Peyer's patch (tissue), 4 donors: ENCODE measurements at regions not wholly inside any gene's neighbourhood (a gene's known extent, or its start where the extent isn't known, plus 50 kb on each side); places are given as distances from the start of the nearest gene placed in this dataset.

Source experiments
- CTCF ChIP-seq, 6 experiments: fragments of 450-650 bp in 4 of 6; fragments of 200-600 bp in 2 of 6; sonication (generic) in 1 of 6; IDR thresholded peaks; one replicate each; pipeline ENCODE4 v1.5.1; 2017 to 2019; ENCODE audit warnings: antibody characterized with exemption in 6 of 6, mild to moderate bottlenecking in 3 of 6, moderate library complexity in 1 of 6
- POLR2A ChIP-seq, 2 donors: fragments of 450-650 bp; IDR thresholded peaks; one replicate each; pipeline ENCODE4 v1.5.1; 2017; ENCODE audit warnings: antibody characterized with exemption in 2 of 2, mild to moderate bottlenecking in 2 of 2, moderate library complexity in 2 of 2

GRCh38 chr11:134670247-134670782 lies 258.3 kb upstream of the B3GAT1 start:
- TF ChIP-seq POLR2A (IDR thresholded peaks at IDR 0.05) (no peak), CTCF (IDR thresholded peaks at IDR 0.05) (no peak)
